ENCODE measurements at regions not wholly inside any gene's neighbourhood (a gene's known extent, or its start where the extent isn't known, plus 50 kb on each side); places are given as distances from the start of the nearest gene placed in this dataset.

GRCh38 chr12:69083689-69084088 lies 150.7 kb upstream of the CPM start:
- ChIA-PET CTCF (interaction anchor here (0.6 to 1.2 kb wide), 2 partner anchors 14 to 221 kb away, joined by 3 to 5 read pairs; no protein-coding TSS in a partner anchor), POLR2A (no interaction called here)
- Histone ChIP-seq H3K27ac (ENCODE audit: extremely low read depth, low read depth, low read length) (no peak overlapping the region), H3K4me3 (ENCODE audit: low read depth, low read length) (no peak overlapping the region), H3K36me3 (ENCODE audit: control insufficient read depth in 2 of 2, insufficient read depth in 1 of 2, low read length in 2 of 2) (no peaks in the 10 kb centered on the region), H3K4me1 (ENCODE audit: control insufficient read depth, insufficient read depth, low read length) (no peaks in the 10 kb centered on the region), H3K9me3 (ENCODE audit: control insufficient read depth, insufficient read depth, low read depth, low read length) (no peaks in the 10 kb centered on the region)
- TF ChIP-seq SCRT1 (tag by site-specific recombination; IDR thresholded peaks at IDR 0.05; ENCODE audit: borderline replicate concordance) (no peak), ZNF704 (tag by site-specific recombination; IDR thresholded peaks at IDR 0.05) (no peak), ZNF585B (tag by site-specific recombination; IDR thresholded peaks at IDR 0.05) (no peak), ZNF777 (tag by site-specific recombination; IDR thresholded peaks at IDR 0.05; ENCODE audit: borderline replicate concordance) (no peak), ZNF138 (tag by site-specific recombination; IDR thresholded peaks at IDR 0.05; ENCODE audit: borderline replicate concordance) (no peak), ZNF624 (tag by site-specific recombination; IDR thresholded peaks at IDR 0.05) (no peak), TSHZ1 (tag by site-specific recombination; IDR thresholded peaks at IDR 0.05; ENCODE audit: borderline replicate concordance) (no peak), ZNF544 (tag by site-specific recombination; IDR thresholded peaks at IDR 0.05) (no peak), YY2 (tag by site-specific recombination; IDR thresholded peaks at IDR 0.05) (no peak), ZNF521 (tag by site-specific recombination; IDR thresholded peaks at IDR 0.05) (no peak), ZNF350 (tag by site-specific recombination; IDR thresholded peaks at IDR 0.05) (no peak), HOXC10 (CRISPR knock-in tag; IDR thresholded peaks at IDR 0.05) (no peak), SALL2 (tag by site-specific recombination; IDR thresholded peaks at IDR 0.05; ENCODE audit: borderline replicate concordance) (no peak), ZNF580 (tag by site-specific recombination; IDR thresholded peaks at IDR 0.05) (no peak), ZBTB6 (tag by site-specific recombination; IDR thresholded peaks at IDR 0.05) (no peak), ZNF548 (tag by site-specific recombination; IDR thresholded peaks at IDR 0.05) (no peak), AEBP2 (tag by site-specific recombination; IDR thresholded peaks at IDR 0.05; ENCODE audit: borderline replicate concordance) (no peak), ZNF223 (tag by site-specific recombination; IDR thresholded peaks at IDR 0.05) (no peak)

Data from HEK293 (cell line).